AG08395 (cell line): ENCODE measurements at regions not wholly inside any gene's neighbourhood (a gene's known extent, or its start where the extent isn't known, plus 50 kb on each side); places are given as distances from the start of the nearest gene placed in this dataset.
"Not testable (repeated sequence)": the region's sequence is repeated elsewhere in the genome, so short reads cannot be mapped to it uniquely, and the experiment has no call there.

Experiments used
- DNase-seq: peaks from one replicate; pipeline ENCODE4 v3.0.0; 2012; ENCODE audit warnings: mixed read lengths, low spot score

GRCh38 chr1:163472651-163473248 is 151.0 kb downstream of the NUF2 start:
- DNase-seq, result no peak

DNA sequence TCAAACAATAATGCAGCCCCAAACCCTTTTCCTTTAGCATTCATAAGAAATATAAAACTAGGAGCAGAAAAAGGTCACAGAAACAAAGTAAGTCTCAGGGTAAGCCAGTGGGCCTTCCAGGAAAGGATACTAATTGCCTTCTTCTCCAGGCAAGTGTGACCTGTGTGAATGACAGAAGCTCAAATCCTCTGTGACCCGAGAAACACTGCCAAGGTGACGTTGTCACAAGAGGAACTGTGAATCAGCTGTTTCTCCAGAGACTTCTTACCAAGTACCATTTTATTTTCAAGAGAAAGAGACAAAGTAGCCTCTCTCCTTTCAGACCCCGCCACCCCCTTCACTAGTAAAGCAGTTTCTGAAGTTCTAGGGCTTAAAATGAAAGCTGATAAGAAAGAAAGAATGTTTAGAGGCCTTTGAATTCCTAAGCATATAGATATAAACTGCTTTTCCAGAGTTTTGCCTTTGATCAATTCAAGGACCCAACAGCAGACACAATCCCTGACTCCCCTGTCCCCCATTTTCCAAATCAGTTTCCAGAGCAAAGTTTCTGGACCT is 155.6 kb downstream of the NUF2 start:
- no peak for DNase-seq

GRCh38 chr1:163498391-163499330 is 176.9 kb downstream of the NUF2 start:
- DNase-seq, result not testable (repeated sequence)

DNA sequence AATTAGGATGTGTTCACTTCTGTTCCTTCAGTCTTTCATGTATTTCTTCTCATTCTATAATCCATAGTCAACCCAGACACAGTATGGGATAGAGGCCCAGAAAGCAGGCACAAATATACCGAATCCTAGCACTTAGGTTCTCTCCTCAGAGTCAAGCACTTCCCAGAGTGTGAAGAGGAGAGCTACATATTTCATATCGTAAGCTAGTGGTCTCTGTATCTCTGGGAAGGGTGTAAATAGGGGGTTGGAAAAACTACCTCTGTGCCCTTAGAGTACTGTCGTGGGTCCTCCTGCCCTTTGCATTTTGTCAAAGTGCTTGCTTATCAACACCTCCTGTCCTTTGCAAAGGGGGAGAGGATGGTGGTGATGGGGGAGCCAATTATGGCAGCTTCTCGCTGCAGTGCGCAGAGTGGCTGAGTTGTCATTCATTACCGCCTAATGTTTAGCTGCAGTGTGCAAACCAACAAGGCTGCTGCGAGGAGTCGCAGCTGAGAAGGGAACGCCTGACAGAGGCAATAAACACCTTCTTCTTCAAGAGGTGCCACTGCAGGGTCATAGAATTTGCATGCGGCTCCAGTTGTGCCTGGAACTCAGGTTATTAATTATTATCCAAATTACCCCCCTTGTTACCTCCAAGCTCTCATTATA is 182.7 kb downstream of the NUF2 start:
- DNase-seq, result no peak

GRCh38 chr1:163509114-163509513 is 187.4 kb downstream of the NUF2 start:
- DNase-seq, result no peak

- DNase-seq, result no peak
Observed at GRCh38 chr1:163512349-163512989, 190.7 kb downstream of the NUF2 start.

DNA sequence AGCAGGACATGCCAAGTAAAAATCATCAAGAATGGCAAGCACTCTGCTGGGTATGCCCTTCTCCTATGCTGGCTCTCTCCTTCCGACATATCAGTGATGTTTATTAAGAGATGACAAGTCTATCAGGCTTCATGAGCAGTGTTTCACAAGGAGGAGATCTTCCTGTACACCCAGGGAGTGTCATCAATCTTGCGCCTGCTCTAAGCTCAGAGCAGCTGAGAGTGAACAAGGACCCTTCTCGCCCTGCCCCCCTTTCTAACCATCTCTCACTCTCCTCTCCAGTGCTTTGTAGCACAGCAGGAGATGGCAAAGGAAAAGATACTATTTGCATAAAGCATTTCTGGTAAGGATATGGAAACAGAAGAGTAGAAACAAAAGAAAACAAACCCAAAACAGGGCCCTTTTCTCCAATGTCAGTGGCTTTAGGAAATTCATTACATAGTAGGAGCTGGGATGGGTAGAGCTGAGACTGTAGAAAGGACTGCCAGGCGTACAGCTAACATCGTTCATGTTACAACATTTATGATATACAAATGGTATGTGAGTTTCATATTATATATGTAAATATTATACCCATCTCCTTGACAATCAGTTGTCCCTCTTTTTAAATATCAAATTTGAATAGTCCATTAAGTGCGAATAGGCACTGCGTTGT is 201.7 kb downstream of the NUF2 start:
- DNase-seq, result no peak

DNA sequence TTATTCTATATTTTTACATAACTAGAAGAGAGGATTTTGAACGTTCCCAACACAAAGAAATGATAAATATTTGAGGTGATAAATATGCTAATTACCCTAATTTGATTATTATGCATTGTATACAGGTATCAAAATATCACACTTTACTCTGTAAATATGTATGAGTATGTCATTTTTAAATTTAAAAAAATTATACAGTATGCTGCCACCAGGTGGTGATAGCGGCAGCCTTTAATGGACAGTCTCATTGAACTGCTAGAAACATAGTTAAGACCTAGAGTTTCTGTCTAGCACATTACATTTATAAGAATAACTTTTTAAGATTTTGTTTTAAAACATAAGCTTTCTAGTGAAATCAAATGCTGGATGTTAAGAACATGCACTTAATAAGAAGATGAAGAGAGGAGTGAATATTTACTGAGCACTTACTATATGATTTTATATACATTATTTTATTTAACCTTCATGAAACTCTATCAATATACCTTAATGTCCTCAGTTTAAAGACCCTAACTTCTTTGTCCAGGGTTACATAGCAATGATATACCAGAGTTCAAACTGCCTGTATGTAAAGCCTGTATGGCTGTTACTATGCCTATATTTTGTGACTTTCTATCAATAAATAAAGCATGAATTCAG is 207.1 kb downstream of the NUF2 start:
- DNase-seq, result peak; percentile 35

- no peak for DNase-seq
Observed at GRCh38 chr1:163531345-163531744, 209.6 kb downstream of the NUF2 start.

DNA sequence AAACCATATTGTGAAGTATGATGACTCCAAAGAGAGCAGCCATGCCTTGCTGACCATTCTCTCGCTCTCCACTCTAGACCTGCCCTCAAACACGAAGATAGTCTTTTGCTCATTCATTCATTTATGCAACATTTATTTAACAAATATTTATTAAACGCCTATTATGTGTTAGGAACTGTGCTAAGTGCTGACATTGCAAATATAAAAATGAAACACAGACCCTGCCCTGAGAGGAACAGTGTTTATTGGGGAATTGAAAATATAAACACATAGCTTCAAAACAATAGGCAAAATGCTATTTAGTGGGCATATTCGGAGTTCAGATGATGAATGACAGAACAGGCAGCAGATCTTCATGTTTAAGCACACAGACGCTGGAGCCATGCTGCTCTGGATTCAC is 213.6 kb downstream of the NUF2 start:
- DNase-seq, result no peak

- DNase-seq, result peak; percentile 52
Observed at GRCh38 chr1:163535807-163536206, 214.1 kb downstream of the NUF2 start.

DNA sequence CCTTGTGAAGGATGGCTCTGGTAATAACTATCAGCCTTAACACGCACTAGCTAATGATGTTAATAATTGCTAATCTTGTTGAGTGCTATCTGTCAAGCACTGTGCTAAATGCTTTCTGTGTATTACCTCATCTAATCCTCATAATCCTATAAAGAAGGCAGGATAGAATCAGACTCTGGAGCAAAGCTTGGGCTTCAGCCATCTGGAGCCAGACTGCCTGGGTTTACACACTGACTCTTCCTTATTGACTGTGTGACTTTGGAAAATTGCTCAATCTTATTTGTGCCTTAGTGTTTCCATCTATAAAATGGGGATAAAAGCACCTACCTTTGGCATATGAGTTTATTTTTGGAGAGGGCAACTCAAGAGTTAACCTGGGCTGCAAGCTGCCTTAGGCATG is 216.1 kb downstream of the NUF2 start:
- no peak for DNase-seq

DNA sequence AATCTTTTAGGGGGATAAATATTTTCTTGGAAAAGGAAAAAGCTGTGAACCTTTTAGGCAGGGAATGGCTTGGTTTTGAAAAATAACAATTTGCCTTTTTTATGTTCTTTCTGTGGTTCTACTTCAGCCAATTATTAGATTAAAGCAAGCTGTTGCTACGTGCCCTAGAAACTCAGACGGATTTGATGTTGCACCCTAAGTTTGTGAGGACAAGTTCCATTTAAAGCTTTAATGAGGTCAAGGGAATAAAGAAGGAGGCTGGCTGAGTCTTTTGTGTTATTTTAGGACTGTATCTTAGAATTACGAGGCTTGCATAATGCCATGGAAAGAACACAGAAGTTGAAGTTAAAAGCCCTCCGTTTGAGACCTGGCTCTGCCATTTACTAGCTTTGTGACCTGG is 216.9 kb downstream of the NUF2 start:
- no peak for DNase-seq

- no peak for DNase-seq
Observed at GRCh38 chr1:163540727-163541126, 219.0 kb downstream of the NUF2 start.

- DNase-seq, result no peak
Observed at GRCh38 chr1:163544441-163544840, 222.7 kb downstream of the NUF2 start.

DNA sequence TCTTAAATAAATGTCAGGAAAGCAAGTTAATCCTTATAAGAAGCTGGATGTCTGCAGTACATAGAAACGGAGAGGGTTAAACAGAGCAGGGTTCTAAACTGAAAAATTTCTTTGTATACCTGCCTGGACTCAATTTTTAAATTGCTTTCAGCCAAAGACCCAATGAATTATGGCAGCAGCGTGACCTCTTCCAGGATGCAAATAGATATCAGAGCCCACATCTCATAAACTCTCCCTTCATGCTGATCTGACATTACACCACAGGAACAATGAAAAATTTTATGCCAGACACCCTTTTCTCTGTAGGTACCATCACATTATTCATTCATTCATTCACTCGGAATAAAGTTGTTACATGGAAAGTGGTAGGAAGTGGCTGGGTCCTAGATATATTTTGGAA is 236.4 kb downstream of the NUF2 start:
- DNase-seq, result no peak

DNA sequence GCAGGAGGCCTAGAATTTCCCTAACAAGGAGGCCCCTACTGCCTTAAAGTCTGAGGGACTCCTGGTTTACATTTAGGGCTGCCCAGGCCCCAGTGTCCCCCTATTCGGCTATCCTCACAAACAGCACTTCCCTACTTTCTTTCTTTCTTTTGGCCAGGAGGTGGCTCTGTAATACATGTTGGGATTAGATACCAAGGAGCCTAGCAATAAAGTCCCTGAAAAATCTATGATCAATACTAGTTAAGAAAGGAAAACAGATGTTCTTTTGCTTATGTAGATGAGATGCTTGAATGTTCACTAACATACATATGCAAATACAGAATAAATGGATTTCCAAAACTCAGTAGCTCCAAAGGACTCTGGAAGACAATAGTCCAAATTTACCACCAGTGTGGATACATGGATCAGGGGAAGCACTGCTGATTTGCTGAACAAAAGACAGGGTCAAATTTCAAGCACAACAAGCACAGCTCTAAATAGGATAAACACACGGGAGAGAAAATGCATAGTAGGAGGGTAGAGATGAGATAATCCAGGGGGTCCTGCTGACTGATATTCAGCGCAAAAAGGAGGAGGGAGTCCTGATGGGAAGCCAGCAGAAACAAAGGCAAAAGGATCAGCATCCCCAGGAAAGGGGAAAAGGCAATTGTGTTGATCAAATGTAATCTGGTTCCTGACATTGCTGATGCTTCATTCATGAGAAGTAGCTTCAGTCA is 240.0 kb downstream of the NUF2 start:
- DNase-seq, result peak; percentile 40

DNA sequence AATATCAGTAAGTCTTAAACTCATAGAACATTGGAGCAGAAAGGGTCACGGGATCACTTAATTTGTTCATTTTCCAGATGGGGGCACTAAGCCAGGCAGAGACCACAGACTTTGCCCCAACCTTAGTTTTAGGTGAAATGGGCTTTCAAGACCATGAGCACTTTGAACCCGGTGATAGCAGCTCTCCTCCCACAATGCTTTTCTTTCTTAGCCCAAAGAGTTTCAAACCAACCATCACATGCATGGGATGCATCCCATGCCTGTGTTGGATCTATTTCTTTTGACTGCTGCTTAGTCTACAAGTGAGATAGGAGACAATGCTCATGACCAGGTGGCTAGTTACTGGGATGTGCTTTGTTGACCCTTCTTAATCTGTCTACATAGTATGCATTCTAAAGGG is 240.6 kb downstream of the NUF2 start:
- no peak for DNase-seq

GRCh38 chr1:163565166-163565565 is 243.4 kb downstream of the NUF2 start:
- no peak for DNase-seq

- DNase-seq, result no peak
Observed at GRCh38 chr1:163570071-163570470, 248.3 kb downstream of the NUF2 start.

DNA sequence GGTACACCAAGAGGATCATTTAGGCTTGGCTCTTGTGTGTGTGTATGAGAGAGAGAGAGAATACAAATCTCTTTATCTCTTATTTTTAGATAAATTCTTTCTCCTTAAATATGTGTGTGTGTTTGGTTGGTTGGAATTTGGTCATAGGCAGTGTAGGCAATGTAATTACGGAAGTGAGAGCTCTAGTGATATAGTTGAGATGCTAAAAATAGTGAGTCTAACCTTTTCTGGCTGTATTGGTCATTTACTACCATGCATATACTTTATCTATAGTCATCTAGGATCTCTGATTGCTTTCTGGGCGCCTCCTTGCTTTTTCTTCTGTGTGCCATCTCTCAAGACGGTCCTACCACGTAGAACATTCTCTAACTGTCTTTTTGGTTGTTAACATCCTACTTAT is 250.2 kb downstream of the NUF2 start:
- DNase-seq, result no peak
